SK-N-SH treated with all-trans-retinoic acid at 6 μM for 48 hours (cell line): ENCODE measurements at regions not wholly inside any gene's neighbourhood (a gene's known extent, or its start where the extent isn't known, plus 50 kb on each side); places are given as distances from the start of the nearest gene placed in this dataset.

Experiments
- CSDC2 ChIP-seq: fragments of 250-450 bp; sonication (Bioruptor Pico); IDR thresholded peaks from 2 replicates; pipeline ENCODE4 v1.5.0; 2020; ENCODE audit warnings: mild to moderate bottlenecking, moderate library complexity
- CSRNP3 ChIP-seq: fragments of 250-450 bp; sonication (Bioruptor Pico); IDR thresholded peaks from 2 replicates; pipeline ENCODE4 v1.5.1; 2021; ENCODE audit warnings: mild to moderate bottlenecking, moderate library complexity
- GLIS3 ChIP-seq: fragments of 250-450 bp; sonication (Bioruptor Pico); IDR thresholded peaks from 2 replicates; pipeline ENCODE4 v1.5.0; 2020; ENCODE audit warnings: mild to moderate bottlenecking, moderate library complexity
- POU6F1 ChIP-seq: fragments of 250-450 bp; sonication (Bioruptor Pico); IDR thresholded peaks from 2 replicates; pipeline ENCODE4 v1.8.0; 2021; ENCODE audit warnings: low read depth, mild to moderate bottlenecking, moderate library complexity, borderline replicate concordance
- RARB ChIP-seq: fragments of 250-450 bp; sonication (Bioruptor Pico); IDR thresholded peaks from 2 replicates; pipeline ENCODE4 v1.8.0; 2021; ENCODE audit warnings: mild to moderate bottlenecking, moderate library complexity
- SNAI2 ChIP-seq: fragments of 250-450 bp; sonication (Bioruptor Pico); IDR thresholded peaks from 2 replicates; pipeline ENCODE4 v1.5.0; 2020; ENCODE audit warnings: mild to moderate bottlenecking, moderate library complexity
- ZFP3 ChIP-seq: fragments of 250-450 bp; sonication (Bioruptor Pico); IDR thresholded peaks from 2 replicates; pipeline ENCODE4 v1.5.0; 2020; ENCODE audit warnings: mild to moderate bottlenecking, moderate library complexity
- ZNF70 ChIP-seq: fragments of 450-650 bp; formaldehyde crosslinking; IDR thresholded peaks from 2 replicates; pipeline ENCODE4 v1.5.0; 2020; ENCODE audit warnings: mild to moderate bottlenecking, moderate library complexity

- TF ChIP-seq POU6F1 (CRISPR knock-in tag) (no peak), GLIS3 (CRISPR knock-in tag) (no peak), CSRNP3 (CRISPR knock-in tag) (no peak), CSDC2 (CRISPR knock-in tag) (no peak), ZNF70 (CRISPR knock-in tag) (no peak), ZFP3 (no peak), RARB (CRISPR knock-in tag) (no peak), SNAI2 (CRISPR knock-in tag) (no peak)
Observed at GRCh38 chr13:105105471-105105870, 1430.0 kb downstream of the EFNB2 start.
